COR-L47 (cell line): ENCODE measurements at regions not wholly inside any gene's neighbourhood (a gene's known extent, or its start where the extent isn't known, plus 50 kb on each side); places are given as distances from the start of the nearest gene placed in this dataset.

ENCODE experiments used
- DNase-seq: peaks from one replicate; lab custom pipeline; 2025; lab: John Stamatoyannopoulos, UW

- DNase-seq = no peak
Observed at GRCh38 chr7:46539892-46540483, 618.9 kb upstream of the IGFBP3 start.

GRCh38 chr7:46537191-46537905 is 616.3 kb upstream of the IGFBP3 start:
- no peak for DNase-seq

- DNase-seq = no peak
Observed at GRCh38 chr7:46534664-46535588, 613.9 kb upstream of the IGFBP3 start.

- no peak for DNase-seq
Observed at GRCh38 chr7:46533946-46534345, 612.9 kb upstream of the IGFBP3 start.

- no peak for DNase-seq
Observed at GRCh38 chr7:46532571-46532970, 611.5 kb upstream of the IGFBP3 start.

- no peak for DNase-seq
Observed at GRCh38 chr7:46530081-46530750, 609.1 kb upstream of the IGFBP3 start.

GRCh38 chr7:46527360-46527759 is 606.3 kb upstream of the IGFBP3 start:
- no peak for DNase-seq

GRCh38 chr7:46525876-46526275 is 604.8 kb upstream of the IGFBP3 start:
- DNase-seq = no peak

GRCh38 chr7:46524350-46524749 is 603.3 kb upstream of the IGFBP3 start:
- no peak for DNase-seq

GRCh38 chr7:46522354-46522906 is 601.4 kb upstream of the IGFBP3 start:
- DNase-seq = no peak

GRCh38 chr7:46518713-46519112 is 597.6 kb upstream of the IGFBP3 start:
- no peak for DNase-seq

GRCh38 chr7:46515844-46516590 is 594.9 kb upstream of the IGFBP3 start:
- DNase-seq = no peak

GRCh38 chr7:46513447-46513848 is 592.4 kb upstream of the IGFBP3 start:
- DNase-seq = no peak

- DNase-seq = no peak
Observed at GRCh38 chr7:46512891-46513413, 591.9 kb upstream of the IGFBP3 start.

- DNase-seq = no peak
Observed at GRCh38 chr7:46511442-46512215, 590.6 kb upstream of the IGFBP3 start.

GRCh38 chr7:46508583-46508982 is 587.5 kb upstream of the IGFBP3 start:
- DNase-seq = no peak

GRCh38 chr7:46507560-46507959 is 586.5 kb upstream of the IGFBP3 start:
- no peak for DNase-seq

GRCh38 chr7:46494441-46494840 is 573.4 kb upstream of the IGFBP3 start:
- no peak for DNase-seq

GRCh38 chr7:46494028-46494427 is 573.0 kb upstream of the IGFBP3 start:
- DNase-seq = no peak

- DNase-seq = no peak
Observed at GRCh38 chr7:46493196-46493595, 572.1 kb upstream of the IGFBP3 start.
